Stimulated activated effector memory CD8-positive, alpha-beta T cell treated with anti-CD3 and anti-CD28 coated beads, Interleukin-12 subunit alpha, Interleukin-12 subunit beta, amount 100 ng/mL, for 72 hours (primary cell): ENCODE measurements at regions not wholly inside any gene's neighbourhood (a gene's known extent, or its start where the extent isn't known, plus 50 kb on each side); places are given as distances from the start of the nearest gene placed in this dataset.

Experiments
- ATAC-seq: fragments of 150-1000 bp; cut with Tn5 transposase; 2 replicates; pipeline ENCODE4 v1.10.0; 2021
- DNase-seq, 2 donors: peaks; one replicate each; pipeline ENCODE4 v3.0.0; 2021 to 2022; ENCODE audit warnings: low spot score in 2 of 2
- H3K27ac Mint-ChIP-seq: one replicate; pipeline ENCODE4 v1.8.0; 2022; ENCODE audit warnings: mild to moderate bottlenecking, mixed read lengths
- H3K36me3 Mint-ChIP-seq: one replicate; pipeline ENCODE4 v1.8.0; 2022; ENCODE audit warnings: mild to moderate bottlenecking, mixed read lengths
- H3K4me1 Mint-ChIP-seq: one replicate; pipeline ENCODE4 v1.8.0; 2022; ENCODE audit warnings: mixed read lengths
- H3K4me3 Mint-ChIP-seq: one replicate; pipeline ENCODE4 v1.8.0; 2022; ENCODE audit warnings: mild to moderate bottlenecking, mixed read lengths
- H3K9me3 Mint-ChIP-seq: one replicate; pipeline ENCODE4 v1.8.0; 2022; ENCODE audit warnings: mixed read lengths

GRCh38 chr2:34997779-34998178 is 1357.8 kb upstream of the CRIM1 start:
- ATAC-seq: no peak

DNA sequence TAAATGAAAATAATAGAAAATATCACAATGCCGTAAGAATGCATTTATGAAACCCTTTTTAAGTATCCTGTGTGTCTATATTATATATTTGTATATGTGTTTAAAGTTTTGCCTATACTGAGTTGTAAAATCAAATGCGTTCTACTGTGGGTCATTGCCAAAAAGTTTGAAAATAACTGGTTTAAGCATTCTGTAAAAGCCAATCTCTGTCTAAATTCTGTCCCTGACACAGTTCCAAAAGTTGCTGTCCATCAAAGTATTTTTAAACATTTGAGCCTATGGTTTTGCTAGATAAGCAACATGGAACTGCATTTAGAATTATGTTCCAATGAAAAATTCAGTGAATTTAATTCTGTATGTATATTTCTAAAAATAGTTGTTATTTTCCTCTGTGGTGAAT is 1360.4 kb upstream of the CRIM1 start:
- no peak overlapping the region for H3K27ac Mint-ChIP-seq
- no peak overlapping the region for H3K4me3 Mint-ChIP-seq
- no peak for ATAC-seq
- peaks cover 11% of the 10 kb centered on the region for H3K9me3 Mint-ChIP-seq
- no peaks in the 10 kb centered on the region for H3K4me1 Mint-ChIP-seq
- H3K36me3 Mint-ChIP-seq: no peaks in the 10 kb centered on the region
- DNase-seq: no peak

More at GRCh38 chr2:34997779-34998178, 1357.8 kb upstream of the CRIM1 start:
- H3K27ac Mint-ChIP-seq: no peak overlapping the region
- no peaks in the 10 kb centered on the region for H3K4me1 Mint-ChIP-seq
- no peak for DNase-seq
- no peak overlapping the region for H3K4me3 Mint-ChIP-seq
- peaks cover 3% of the 10 kb centered on the region for H3K9me3 Mint-ChIP-seq
- no peaks in the 10 kb centered on the region for H3K36me3 Mint-ChIP-seq

GRCh38 chr2:34991508-34992274 is 1363.9 kb upstream of the CRIM1 start:
- no peak for DNase-seq
- no peak overlapping the region for H3K4me3 Mint-ChIP-seq
- no peak for ATAC-seq
- H3K9me3 Mint-ChIP-seq: peaks cover 11% of the 10 kb centered on the region
- no peaks in the 10 kb centered on the region for H3K4me1 Mint-ChIP-seq
- no peak overlapping the region for H3K27ac Mint-ChIP-seq
- H3K36me3 Mint-ChIP-seq: no peaks in the 10 kb centered on the region

GRCh38 chr2:34985474-34985873 is 1370.1 kb upstream of the CRIM1 start:
- peaks cover 23% of the 10 kb centered on the region for H3K9me3 Mint-ChIP-seq
- no peak overlapping the region for H3K4me3 Mint-ChIP-seq
- no peaks in the 10 kb centered on the region for H3K4me1 Mint-ChIP-seq
- H3K27ac Mint-ChIP-seq: no peak overlapping the region
- no peaks in the 10 kb centered on the region for H3K36me3 Mint-ChIP-seq
- ATAC-seq (no peak), DNase-seq (no peak)

DNA sequence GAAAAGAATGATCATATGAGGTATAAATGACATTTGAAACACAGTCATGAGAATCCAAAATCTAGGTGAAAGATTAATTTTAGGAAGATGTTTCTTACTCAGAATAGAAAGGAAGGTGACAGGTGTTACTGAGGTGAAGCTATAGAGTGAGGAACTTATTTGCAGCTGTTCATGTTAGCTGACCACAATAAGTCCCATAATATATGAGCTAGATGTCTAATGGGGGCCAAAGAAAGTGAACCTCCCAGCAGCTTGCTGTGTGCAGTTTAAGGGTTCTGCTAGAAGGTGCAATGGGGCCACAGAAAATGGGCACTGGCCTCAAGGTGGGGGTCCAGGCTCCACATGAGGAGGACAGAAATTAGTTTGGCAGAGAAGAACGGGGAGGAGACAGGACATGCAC is 1374.9 kb upstream of the CRIM1 start:
- peak; percentile 24 for ATAC-seq
- H3K4me3 Mint-ChIP-seq: no peak overlapping the region
- peaks cover 31% of the 10 kb centered on the region for H3K9me3 Mint-ChIP-seq
- no peak overlapping the region for H3K27ac Mint-ChIP-seq
- DNase-seq: no peak
- no peaks in the 10 kb centered on the region for H3K36me3 Mint-ChIP-seq
- H3K4me1 Mint-ChIP-seq: no peaks in the 10 kb centered on the region

DNA sequence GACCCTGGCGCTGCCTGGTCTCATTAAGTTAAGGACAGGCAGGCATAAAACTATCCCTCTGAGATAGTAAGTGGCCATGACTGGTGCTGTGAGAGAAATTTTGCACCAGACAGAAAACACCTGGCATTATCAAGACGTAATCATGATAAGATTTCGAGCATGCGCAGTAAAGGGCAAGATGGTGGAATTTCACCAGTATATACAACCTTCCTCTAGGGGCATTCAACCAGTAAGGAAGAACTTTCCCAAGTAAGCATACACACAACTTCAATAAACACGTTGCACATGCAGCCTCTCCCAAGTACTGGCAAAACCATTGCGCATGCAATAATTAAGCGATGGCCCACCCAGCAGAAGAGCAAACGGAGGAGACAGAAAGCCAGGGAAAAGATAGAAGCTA is 1376.4 kb upstream of the CRIM1 start:
- Mint-ChIP-seq H3K36me3 (no peaks in the 10 kb centered on the region), H3K4me1 (no peaks in the 10 kb centered on the region), H3K4me3 (no peak overlapping the region), H3K27ac (no peak overlapping the region), H3K9me3 (peaks cover 27% of the 10 kb centered on the region)
- ATAC-seq (no peak), DNase-seq (no peak)

DNA sequence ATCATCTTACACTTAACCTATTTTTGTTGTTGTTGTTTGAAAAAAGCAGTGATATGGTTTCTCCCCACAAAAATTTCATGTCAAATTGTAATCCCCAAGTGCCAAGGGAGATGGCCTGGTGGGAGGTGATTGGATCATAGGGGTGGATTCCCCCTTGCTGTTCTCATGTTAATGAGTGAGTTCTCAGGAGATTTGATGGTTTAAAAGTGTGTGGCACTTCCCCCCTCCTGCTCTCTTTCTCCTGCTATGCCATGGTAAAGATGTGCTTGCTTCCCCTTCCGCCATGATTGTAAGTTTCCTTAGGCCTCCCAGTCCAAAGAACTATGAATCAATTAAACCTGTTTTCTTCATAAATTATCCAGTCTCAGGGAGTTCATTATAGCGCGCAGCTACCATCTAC is 1362.7 kb upstream of the FAM98A start:
- ATAC-seq: no peak
- no peak overlapping the region for H3K4me3 Mint-ChIP-seq

GRCh38 chr2:34954758-34955157 is 1355.7 kb upstream of the FAM98A start:
- Mint-ChIP-seq H3K4me1 (no peaks in the 10 kb centered on the region), H3K9me3 (peaks cover 11% of the 10 kb centered on the region), H3K4me3 (no peak overlapping the region), H3K27ac (no peak overlapping the region), H3K36me3 (no peaks in the 10 kb centered on the region)
- no peak for DNase-seq
- ATAC-seq: no peak

More for the DNA sequence above, 1362.7 kb upstream of the FAM98A start:
- Mint-ChIP-seq H3K4me1 (no peaks in the 10 kb centered on the region), H3K27ac (no peak overlapping the region), H3K9me3 (peaks cover 13% of the 10 kb centered on the region), H3K36me3 (no peaks in the 10 kb centered on the region)
- no peak for DNase-seq

DNA sequence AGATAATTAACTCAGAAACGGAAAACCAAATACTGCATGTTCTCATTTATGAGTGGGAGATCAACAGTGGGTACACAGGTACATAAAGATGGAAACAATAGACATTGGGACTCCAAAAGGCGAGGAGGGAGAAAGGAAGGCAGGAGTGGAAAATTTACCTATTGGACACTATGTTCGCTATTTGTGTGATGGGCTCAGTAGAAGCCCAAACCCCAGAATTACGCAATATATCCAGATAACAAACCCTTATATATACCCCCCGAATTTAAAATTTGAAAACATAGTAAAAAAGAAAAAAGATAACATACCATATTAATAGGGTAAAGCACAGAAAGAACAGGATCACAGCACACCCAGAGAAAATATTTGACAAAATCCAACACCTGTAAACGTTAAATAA is 1351.7 kb upstream of the FAM98A start:
- no peaks in the 10 kb centered on the region for H3K36me3 Mint-ChIP-seq
- no peak overlapping the region for H3K4me3 Mint-ChIP-seq
- H3K9me3 Mint-ChIP-seq: peaks cover 15% of the 10 kb centered on the region
- DNase-seq (no peak), ATAC-seq (no peak)
- no peak overlapping the region for H3K27ac Mint-ChIP-seq
- no peaks in the 10 kb centered on the region for H3K4me1 Mint-ChIP-seq

GRCh38 chr2:34949316-34949715 is 1350.2 kb upstream of the FAM98A start:
- Mint-ChIP-seq H3K36me3 (no peaks in the 10 kb centered on the region), H3K9me3 (peaks cover 13% of the 10 kb centered on the region), H3K27ac (no peak overlapping the region), H3K4me1 (no peaks in the 10 kb centered on the region), H3K4me3 (no peak overlapping the region)
- DNase-seq (no peak), ATAC-seq (no peak)

- Mint-ChIP-seq H3K36me3 (no peaks in the 10 kb centered on the region), H3K4me3 (no peak overlapping the region), H3K27ac (no peak overlapping the region), H3K4me1 (no peaks in the 10 kb centered on the region), H3K9me3 (peaks cover 12% of the 10 kb centered on the region)
- ATAC-seq: peak; percentile 21
- DNase-seq: no peak
Observed at GRCh38 chr2:34936089-34936488, 1337.0 kb upstream of the FAM98A start.

- Mint-ChIP-seq H3K27ac (no peak overlapping the region), H3K4me3 (no peak overlapping the region), H3K9me3 (peaks cover 9% of the 10 kb centered on the region), H3K36me3 (no peaks in the 10 kb centered on the region), H3K4me1 (no peaks in the 10 kb centered on the region)
- ATAC-seq (no peak), DNase-seq (no peak)
Observed at GRCh38 chr2:34912084-34912483, 1313.0 kb upstream of the FAM98A start.

GRCh38 chr2:34909992-34910705 is 1311.0 kb upstream of the FAM98A start:
- no peak overlapping the region for H3K4me3 Mint-ChIP-seq
- H3K9me3 Mint-ChIP-seq: peaks cover 7% of the 10 kb centered on the region
- H3K27ac Mint-ChIP-seq: no peak overlapping the region
- no peaks in the 10 kb centered on the region for H3K36me3 Mint-ChIP-seq
- DNase-seq (no peak), ATAC-seq (no peak)
- H3K4me1 Mint-ChIP-seq: no peaks in the 10 kb centered on the region

DNA sequence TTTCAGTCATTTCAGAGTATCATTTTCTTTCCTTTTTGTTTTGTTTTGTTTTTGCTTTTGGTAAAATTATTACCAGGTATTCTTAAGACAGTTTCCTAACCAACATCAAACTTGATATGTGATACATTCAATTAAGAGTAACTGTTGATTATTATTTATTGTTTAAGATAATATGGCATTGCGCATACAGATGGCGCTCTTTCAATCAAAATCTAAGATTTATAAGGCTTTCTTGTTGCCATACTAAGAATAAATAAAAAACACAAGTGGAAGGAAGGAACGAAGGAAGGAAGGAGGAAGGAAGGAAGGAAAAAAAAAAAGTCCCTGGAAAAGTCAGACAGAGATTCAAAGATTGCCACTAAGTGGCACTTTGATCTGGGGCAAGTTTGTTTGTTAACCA is 1308.7 kb upstream of the FAM98A start:
- H3K4me1 Mint-ChIP-seq: no peaks in the 10 kb centered on the region
- DNase-seq (no peak), ATAC-seq (no peak)
- H3K4me3 Mint-ChIP-seq: no peak overlapping the region
- H3K36me3 Mint-ChIP-seq: no peaks in the 10 kb centered on the region
- no peak overlapping the region for H3K27ac Mint-ChIP-seq
- H3K9me3 Mint-ChIP-seq: peaks cover 8% of the 10 kb centered on the region

- no peak for DNase-seq
- no peak overlapping the region for H3K27ac Mint-ChIP-seq
- H3K4me3 Mint-ChIP-seq: no peak overlapping the region
- ATAC-seq: no peak
- H3K36me3 Mint-ChIP-seq: no peaks in the 10 kb centered on the region
- H3K4me1 Mint-ChIP-seq: no peaks in the 10 kb centered on the region
- H3K9me3 Mint-ChIP-seq: peaks cover 16% of the 10 kb centered on the region
Observed at GRCh38 chr2:34901739-34902138, 1302.6 kb upstream of the FAM98A start.

DNA sequence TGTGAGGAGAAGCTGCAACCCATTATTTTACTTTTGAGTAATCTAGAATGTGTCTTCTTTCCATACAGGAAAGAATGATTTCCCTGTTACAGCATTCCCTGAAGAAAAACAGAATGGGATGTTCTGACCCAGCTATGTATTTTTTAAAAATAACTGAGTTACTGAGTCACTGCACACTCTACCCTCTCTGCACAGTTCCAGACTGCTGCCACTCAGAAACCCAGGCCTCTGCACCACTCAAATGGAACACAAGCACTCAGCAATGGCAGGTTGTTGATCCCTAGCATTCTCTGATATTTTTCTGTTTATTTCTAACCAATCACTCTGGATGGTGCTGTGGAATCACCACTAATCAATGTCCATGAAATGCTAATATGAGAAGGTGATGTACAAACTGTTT is 1300.0 kb upstream of the FAM98A start:
- ATAC-seq: no peak
- no peak overlapping the region for H3K27ac Mint-ChIP-seq
- peaks cover 15% of the 10 kb centered on the region for H3K9me3 Mint-ChIP-seq
- H3K36me3 Mint-ChIP-seq: no peaks in the 10 kb centered on the region
- no peak overlapping the region for H3K4me3 Mint-ChIP-seq
- no peaks in the 10 kb centered on the region for H3K4me1 Mint-ChIP-seq
- DNase-seq: no peak
